Epithelial cell of proximal tubule (primary cell): ENCODE measurements at regions not wholly inside any gene's neighbourhood (a gene's known extent, or its start where the extent isn't known, plus 50 kb on each side); places are given as distances from the start of the nearest gene placed in this dataset.

ENCODE experiments used
- DNase-seq: peaks from one replicate; pipeline ENCODE4 v3.0.0-alpha.2; 2011; ENCODE audit warnings: low read depth
- H3K4me3 ChIP-seq: 2 replicates; pipeline ENCODE4 v1.5.1; 2011; ENCODE audit warnings: low read depth, mild to moderate bottlenecking, low read length
- TF ChIP-seq, protein P1 (sequence below): conservative IDR thresholded peaks from 2 replicates; pipeline ENCODE4 v1.5.1; 2012; ENCODE audit warnings: low read depth, mild to moderate bottlenecking, low read length

DNA sequence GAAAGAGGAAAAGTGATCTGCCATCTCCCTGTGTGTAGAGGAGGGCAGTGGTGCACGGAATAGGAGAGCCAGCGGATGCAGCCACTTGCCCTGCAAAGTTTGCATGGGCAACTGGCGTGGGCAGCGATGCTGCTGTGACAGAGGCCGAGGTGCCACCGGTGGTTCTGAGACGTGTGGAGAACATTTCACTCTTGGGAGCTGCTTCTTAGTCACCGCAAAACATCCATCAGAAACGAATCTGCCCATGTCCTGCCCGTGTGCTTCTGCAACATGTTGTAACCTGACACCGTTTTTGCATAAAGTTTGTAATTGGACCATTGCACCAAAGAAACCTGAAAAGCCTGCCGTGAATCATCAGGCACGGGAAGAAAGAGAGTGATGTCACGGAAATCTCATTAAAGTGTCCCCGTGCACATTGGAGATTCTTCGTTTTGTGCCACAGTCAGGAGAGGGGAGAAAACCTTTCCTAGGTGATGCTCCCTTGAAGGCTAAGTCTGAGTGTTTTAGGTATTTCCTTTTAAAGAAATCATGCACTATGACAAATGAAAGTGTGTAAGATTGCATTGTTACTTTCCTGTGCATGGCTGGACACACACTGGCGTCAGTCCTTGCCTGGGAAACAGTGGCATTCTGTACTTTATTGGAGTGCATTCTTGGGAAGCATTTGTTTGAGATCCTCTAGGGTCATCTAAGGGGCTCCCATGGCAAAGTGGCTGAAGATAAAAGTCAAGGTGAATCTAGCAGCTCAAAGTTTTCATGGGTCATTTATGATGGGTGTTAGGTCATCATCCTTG is 302.6 kb downstream of the KLF6 start:
- TF ChIP-seq, protein P1, sequence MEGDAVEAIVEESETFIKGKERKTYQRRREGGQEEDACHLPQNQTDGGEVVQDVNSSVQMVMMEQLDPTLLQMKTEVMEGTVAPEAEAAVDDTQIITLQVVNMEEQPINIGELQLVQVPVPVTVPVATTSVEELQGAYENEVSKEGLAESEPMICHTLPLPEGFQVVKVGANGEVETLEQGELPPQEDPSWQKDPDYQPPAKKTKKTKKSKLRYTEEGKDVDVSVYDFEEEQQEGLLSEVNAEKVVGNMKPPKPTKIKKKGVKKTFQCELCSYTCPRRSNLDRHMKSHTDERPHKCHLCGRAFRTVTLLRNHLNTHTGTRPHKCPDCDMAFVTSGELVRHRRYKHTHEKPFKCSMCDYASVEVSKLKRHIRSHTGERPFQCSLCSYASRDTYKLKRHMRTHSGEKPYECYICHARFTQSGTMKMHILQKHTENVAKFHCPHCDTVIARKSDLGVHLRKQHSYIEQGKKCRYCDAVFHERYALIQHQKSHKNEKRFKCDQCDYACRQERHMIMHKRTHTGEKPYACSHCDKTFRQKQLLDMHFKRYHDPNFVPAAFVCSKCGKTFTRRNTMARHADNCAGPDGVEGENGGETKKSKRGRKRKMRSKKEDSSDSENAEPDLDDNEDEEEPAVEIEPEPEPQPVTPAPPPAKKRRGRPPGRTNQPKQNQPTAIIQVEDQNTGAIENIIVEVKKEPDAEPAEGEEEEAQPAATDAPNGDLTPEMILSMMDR: no peak
- peak; percentile 97 for DNase-seq
- peak overlapping the region; percentile 8 for H3K4me3 ChIP-seq

DNA sequence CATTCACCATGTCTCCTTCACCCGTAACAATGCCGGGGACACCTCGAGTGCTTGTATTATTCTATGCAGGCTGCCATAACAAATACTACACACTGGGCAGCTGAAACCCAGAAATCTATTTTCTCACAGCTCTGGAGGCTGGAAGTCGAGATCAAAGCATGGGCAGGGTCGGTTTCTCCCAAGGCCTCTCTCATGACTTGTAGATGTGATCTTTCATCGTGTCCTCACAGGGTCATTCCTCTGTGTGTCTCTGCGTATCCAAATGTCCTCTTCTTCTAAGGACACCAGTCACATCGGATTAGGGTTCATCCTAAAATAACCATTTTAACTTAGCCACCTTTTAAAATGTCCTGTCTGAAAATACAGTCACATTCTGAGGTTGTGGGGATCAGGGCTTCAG is 303.5 kb downstream of the KLF6 start:
- H3K4me3 ChIP-seq: no peak overlapping the region
- TF ChIP-seq, protein P1: no peak
- DNase-seq: no peak

DNA sequence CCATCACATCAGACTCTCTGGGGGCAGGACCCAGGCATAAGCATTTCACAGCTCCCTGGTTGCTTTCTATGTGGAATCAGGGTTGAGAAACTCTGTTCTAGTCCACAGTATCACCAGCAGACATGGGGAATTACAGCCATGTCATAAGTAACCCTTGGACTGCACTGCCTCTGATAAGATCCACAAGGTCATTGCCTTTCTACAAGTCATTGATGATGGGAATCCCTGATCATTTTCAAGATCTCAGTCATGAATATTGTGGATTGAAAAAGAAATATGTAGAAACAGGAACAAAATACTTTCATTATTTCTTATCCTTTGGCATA is 304.1 kb downstream of the KLF6 start:
- TF ChIP-seq, protein P1: no peak
- no peak overlapping the region for H3K4me3 ChIP-seq
- DNase-seq: no peak

DNA sequence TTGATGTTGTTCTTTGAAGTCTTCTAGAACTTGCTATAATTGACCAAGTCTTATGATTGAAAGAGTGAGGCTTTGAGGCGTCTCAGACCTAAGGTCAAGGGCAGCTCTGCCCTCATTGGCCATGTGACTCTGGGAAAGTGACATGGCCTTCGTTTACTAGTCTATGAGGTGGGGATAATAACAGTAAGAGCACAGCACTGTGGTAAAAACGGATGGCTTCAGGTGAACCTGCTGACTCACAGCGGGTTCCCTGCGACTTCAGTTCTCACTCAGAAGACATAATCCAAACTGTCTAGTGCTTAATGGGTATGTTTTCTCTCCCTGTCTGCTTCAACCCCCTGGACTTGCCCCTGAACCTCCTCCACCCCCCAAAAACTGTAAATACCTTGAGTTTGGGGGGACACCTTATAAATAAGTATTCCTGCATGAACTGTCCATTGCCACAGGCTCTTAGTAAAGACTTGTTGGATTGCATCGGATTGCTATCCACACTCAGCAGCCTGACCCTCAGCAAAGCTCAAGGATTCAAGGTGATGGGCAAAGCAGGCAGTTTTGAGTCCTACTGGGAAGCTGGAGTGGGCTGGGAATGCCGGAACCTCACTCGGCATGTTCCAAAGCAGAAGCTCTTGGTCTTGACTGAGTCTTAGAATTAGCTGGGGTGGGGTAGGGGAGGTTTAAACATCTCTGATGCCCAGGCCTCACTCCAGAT is 304.6 kb downstream of the KLF6 start:
- H3K4me3 ChIP-seq: no peak overlapping the region
- TF ChIP-seq, protein P1: no peak
- no peak for DNase-seq

DNA sequence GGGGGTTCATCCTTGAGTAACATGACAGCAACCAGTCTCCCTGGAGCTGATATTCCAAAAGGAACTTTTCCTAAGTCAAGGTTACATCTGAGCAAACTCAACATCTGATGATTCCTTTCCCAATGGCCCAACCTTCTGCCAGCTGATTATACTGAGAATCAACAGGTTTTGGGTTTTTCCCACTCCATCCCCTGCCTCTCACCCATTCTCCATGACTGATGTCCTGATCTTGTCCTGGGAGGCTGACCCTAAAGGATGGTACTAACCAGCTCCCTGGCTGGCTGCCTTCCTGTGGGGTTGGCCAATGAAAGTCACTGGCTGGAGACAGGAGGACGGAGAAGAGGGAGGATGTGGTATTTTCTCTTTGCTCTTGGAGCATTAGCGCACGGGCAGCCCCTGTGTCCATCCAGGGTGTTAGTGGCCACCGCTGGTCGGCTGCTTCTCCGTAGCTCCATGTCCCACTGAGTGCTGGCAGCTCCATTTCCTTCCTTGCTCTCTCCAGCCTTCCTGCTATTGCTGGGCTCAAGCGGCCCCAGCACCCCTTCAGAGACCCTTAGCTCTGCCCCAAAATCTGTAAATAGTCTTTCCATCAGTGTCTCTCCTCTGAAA is 306.2 kb upstream of the PITRM1 start:
- DNase-seq: no peak
- no peak overlapping the region for H3K4me3 ChIP-seq
- TF ChIP-seq, protein P1: no peak

DNA sequence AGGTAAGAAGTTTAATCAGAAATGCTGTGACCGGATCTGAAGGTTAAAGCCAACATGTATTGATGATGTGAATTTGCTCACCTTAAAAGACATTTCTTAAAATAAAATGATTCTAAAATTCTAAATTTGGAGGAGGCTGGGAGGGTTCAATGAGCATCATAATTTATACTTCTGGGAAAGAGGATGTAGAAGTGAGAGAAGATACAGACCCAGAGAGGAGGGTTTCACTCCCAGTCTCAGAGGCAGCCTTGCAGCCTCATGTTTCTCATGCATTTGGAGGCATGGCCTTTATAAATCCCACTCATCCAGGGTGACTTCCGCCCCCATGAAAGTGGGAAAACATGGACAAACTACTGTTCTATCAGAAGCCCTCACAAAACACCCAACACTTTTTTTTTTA is 305.6 kb upstream of the PITRM1 start:
- no peak overlapping the region for H3K4me3 ChIP-seq
- TF ChIP-seq, protein P1: no peak
- no peak for DNase-seq
